HepG2 (cell line): ENCODE measurements at regions not wholly inside any gene's neighbourhood (a gene's known extent, or its start where the extent isn't known, plus 50 kb on each side); places are given as distances from the start of the nearest gene placed in this dataset.

Experiments used
- ATAC-seq: fragments of 200-7000 bp; cut with Tn5 transposase; 3 replicates; pipeline ENCODE4 v1.9.1; 2020; ENCODE audit warnings: mild to moderate bottlenecking, moderate library complexity
- BruUV-seq: library from RNA; stranded (reverse); fragments of 400-500 nt; replicated peaks from 2 replicates; lab custom pipeline; 2021; lab: Mats Ljungman, UMichigan
- CTCF ChIA-PET: fragments of 300-600 bp; formaldehyde crosslinking; extraction: SDS; loops from one replicate; lab custom pipeline; 2021; ENCODE audit warnings: low total read pairs, inconsistent platforms, low intra/inter-chr PET ratio; lab: Yijun Ruan, JAX
- POLR2A ChIA-PET: fragments of 350-600 bp; sonication (Branson Sonifier 250); formaldehyde crosslinking; loops from one replicate; lab custom pipeline; 2020; ENCODE audit warnings: antibody characterized with exemption, inconsistent platforms; lab: Yijun Ruan, JAX
- DNase-seq: peaks from one replicate; pipeline ENCODE4 v3.0.0-alpha.2; 2015; ENCODE audit warnings: low spot score
- FAIRE-seq: peaks from 3 replicates; lab custom pipeline; 2011; peaks lifted over from hg19 to GRCh38; lab: Jason Lieb, UNC
- H2AFZ ChIP-seq: one replicate; pipeline ENCODE4 v1.6.1; 2011; ENCODE audit warnings: low read length, inconsistent platforms
- H3K27ac ChIP-seq: fragments of 300-600 bp; 3 replicates; pipeline ENCODE4 v1.8.0; 2011; ENCODE audit warnings: mixed run types, mild to moderate bottlenecking, mixed read lengths, low read length, inconsistent platforms; ENCODE audit not compliant: insufficient read depth; ENCODE audit errors: extremely low read length
- H3K27me3 ChIP-seq, 2 experiments: fragments of 200-600 bp in 1 of 2; 2 replicates in 1 of 2; 3 replicates in 1 of 2; pipeline versions ENCODE4 v1.6.0 to v1.8.0; 2011; ENCODE audit warnings: low read length in 2 of 2, mild to moderate bottlenecking in 2 of 2, moderate library complexity in 2 of 2, inconsistent platforms in 1 of 2; ENCODE audit not compliant: insufficient read depth in 2 of 2, control insufficient read depth in 1 of 2
- H3K36me3 ChIP-seq, 2 experiments: fragments of 200-600 bp in 1 of 2; replicated peaks in 1 of 2; 2 replicates in 1 of 2; 3 replicates in 1 of 2; pipeline versions ENCODE4 v1.5.1 to v1.8.0; 2011; ENCODE audit warnings: low read length in 2 of 2, inconsistent platforms in 1 of 2; ENCODE audit not compliant: insufficient read depth in 2 of 2, control insufficient read depth in 1 of 2
- H3K4me1 ChIP-seq: 2 replicates; pipeline ENCODE4 v1.5.1; 2012; ENCODE audit warnings: low read length, inconsistent platforms; ENCODE audit not compliant: insufficient read depth
- H3K4me2 ChIP-seq: 2 replicates; pipeline ENCODE4 v1.6.0; 2011; ENCODE audit warnings: low read depth, low read length, inconsistent platforms
- H3K4me3 ChIP-seq, 3 experiments: fragments of 200-600 bp in 1 of 3; sonication (generic), shearing (Covaris generic) in 1 of 3; replicated peaks in 1 of 3; 2 replicates each; pipeline ENCODE4 v1.5.1; 2011 to 2016; ENCODE audit warnings: low read length in 3 of 3, inconsistent platforms in 2 of 3, low read depth in 2 of 3, mild to moderate bottlenecking in 2 of 3, control low read depth in 1 of 3, mixed read lengths in 1 of 3; ENCODE audit not compliant: insufficient read depth in 1 of 3
- H3K79me2 ChIP-seq: one replicate; pipeline ENCODE4 v1.6.1; 2011; ENCODE audit warnings: low read length, inconsistent platforms; ENCODE audit not compliant: insufficient read depth
- H3K9ac ChIP-seq: 2 replicates; pipeline ENCODE4 v1.6.0; 2011; ENCODE audit warnings: mild to moderate bottlenecking, low read depth, low read length, inconsistent platforms; ENCODE audit not compliant: insufficient read depth
- H3K9me3 ChIP-seq: 2 replicates; pipeline ENCODE4 v1.5.1; 2012; ENCODE audit warnings: mild to moderate bottlenecking, low read length
- H4K20me1 ChIP-seq: 2 replicates; pipeline ENCODE4 v1.6.0; 2011; ENCODE audit warnings: inconsistent platforms, mild to moderate bottlenecking, low read length, moderate library complexity; ENCODE audit not compliant: insufficient read depth
- ATF7 ChIP-seq, 2 experiments: fragments of 450-650 bp in 1 of 2; sonication (generic) in 1 of 2; formaldehyde crosslinking in 1 of 2; IDR thresholded peaks; 2 replicates each; pipeline versions ENCODE4 v1.4.0 to v1.6.1; 2016 to 2020; ENCODE audit warnings: antibody characterized with exemption in 1 of 2, mild to moderate bottlenecking in 1 of 2, missing genetic modification reagents in 1 of 2
- CENPT ChIP-seq: sonication (generic); formaldehyde crosslinking; IDR thresholded peaks from 2 replicates; pipeline ENCODE4 v1.8.0; 2022; ENCODE audit warnings: low read depth, mild to moderate bottlenecking, moderate library complexity, missing genetic modification reagents
- IKZF4 ChIP-seq: sonication (generic); formaldehyde crosslinking; IDR thresholded peaks from 2 replicates; pipeline ENCODE4 v1.5.1; 2020; ENCODE audit warnings: borderline replicate concordance, mild to moderate bottlenecking, low read depth, missing genetic modification reagents; ENCODE audit errors: not compliant biosample characterization
- ISX ChIP-seq: sonication (generic); formaldehyde crosslinking; conservative IDR thresholded peaks from 2 replicates; pipeline ENCODE4 v1.5.0; 2020; ENCODE audit warnings: missing genetic modification reagents
- MAF1 ChIP-seq: sonication (generic); formaldehyde crosslinking; IDR thresholded peaks from 2 replicates; pipeline ENCODE4 v1.5.0; 2020; ENCODE audit warnings: missing genetic modification reagents, borderline replicate concordance
- MATR3 ChIP-seq: sonication (generic); formaldehyde crosslinking; IDR thresholded peaks from 2 replicates; pipeline ENCODE4 v1.4.0; 2020; ENCODE audit warnings: missing genetic modification reagents
- PCBP2 ChIP-seq: fragments of 200-400 bp; formaldehyde crosslinking; optimal IDR thresholded peaks from 2 replicates; pipeline ENCODE3; 2018; ENCODE audit warnings: low read length, low read depth; ENCODE audit not compliant: poor library complexity, severe bottlenecking
- PLSCR1 ChIP-seq: sonication (generic); formaldehyde crosslinking; IDR thresholded peaks from 2 replicates; pipeline ENCODE4 v1.5.0; 2020; ENCODE audit warnings: missing genetic modification reagents, mild to moderate bottlenecking, borderline replicate concordance
- SALL2 ChIP-seq: sonication (generic); formaldehyde crosslinking; IDR thresholded peaks from 2 replicates; pipeline ENCODE4 v1.8.1; 2023; ENCODE audit warnings: mild to moderate bottlenecking, missing genetic modification reagents, inconsistent platforms
- TGIF2 ChIP-seq: IDR thresholded peaks from 2 replicates; pipeline ENCODE4 v1.6.1; 2016; ENCODE audit warnings: control low read depth, missing compliant biosample characterization
- TRIM24 ChIP-seq: sonication (generic); formaldehyde crosslinking; IDR thresholded peaks from 2 replicates; pipeline ENCODE4 v1.8.0; 2022; ENCODE audit warnings: mild to moderate bottlenecking, missing genetic modification reagents
- XRCC5 ChIP-seq: fragments of 200-400 bp; formaldehyde crosslinking; optimal IDR thresholded peaks from 2 replicates; pipeline ENCODE3; 2017; ENCODE audit warnings: mild to moderate bottlenecking, low read length
- ZNF10 ChIP-seq: sonication (generic); formaldehyde crosslinking; IDR thresholded peaks from 2 replicates; pipeline ENCODE4 v1.4.0; 2020; ENCODE audit warnings: mild to moderate bottlenecking, low read depth, missing genetic modification reagents, borderline replicate concordance
- ZNF143 ChIP-seq: sonication (generic); formaldehyde crosslinking; IDR thresholded peaks from 2 replicates; pipeline ENCODE4 v1.4.0; 2020; ENCODE audit warnings: missing genetic modification reagents
- ZNF260 ChIP-seq: sonication (generic); formaldehyde crosslinking; IDR thresholded peaks from 2 replicates; pipeline ENCODE4 v1.4.0; 2020; ENCODE audit warnings: missing genetic modification reagents, low read depth, mild to moderate bottlenecking, borderline replicate concordance
- ZNF329 ChIP-seq: sonication (generic); formaldehyde crosslinking; IDR thresholded peaks from 2 replicates; pipeline ENCODE4 v1.9.0; 2021; ENCODE audit warnings: low read depth, mild to moderate bottlenecking, missing genetic modification reagents
- ZNF510 ChIP-seq: sonication (generic); formaldehyde crosslinking; IDR thresholded peaks from 2 replicates; pipeline ENCODE4 v1.4.0; 2020; ENCODE audit warnings: low read depth, mild to moderate bottlenecking, missing genetic modification reagents
- WGBS: methylation state at CpG from one replicate; pipeline ENCODE4 v1.1.6; 2017; ENCODE audit warnings: low lambda C conversion rate; 5-methylcytosine and 5-hydroxymethylcytosine counted together
- in situ Hi-C: cut with HindIII; loops from 2 replicates; pipeline ENCODE4 v1.10.0; 2017; ENCODE audit warnings: low pct_unique_long_range_greater_than_20kb; ENCODE audit not compliant: extremely low pct_ligation_motif_present
- intact Hi-C: fragments of 100-400 bp; cut with micrococcal nuclease; formaldehyde crosslinking; loops from one replicate; pipeline ENCODE4 v1.10.0; 2022; ENCODE audit not compliant: unreplicated experiment
- TF ChIP-seq, protein P1 (sequence below): sonication (generic); formaldehyde crosslinking; IDR thresholded peaks from 2 replicates; pipeline ENCODE4 v1.5.0; 2020; ENCODE audit warnings: mild to moderate bottlenecking, missing genetic modification reagents, borderline replicate concordance

DNA sequence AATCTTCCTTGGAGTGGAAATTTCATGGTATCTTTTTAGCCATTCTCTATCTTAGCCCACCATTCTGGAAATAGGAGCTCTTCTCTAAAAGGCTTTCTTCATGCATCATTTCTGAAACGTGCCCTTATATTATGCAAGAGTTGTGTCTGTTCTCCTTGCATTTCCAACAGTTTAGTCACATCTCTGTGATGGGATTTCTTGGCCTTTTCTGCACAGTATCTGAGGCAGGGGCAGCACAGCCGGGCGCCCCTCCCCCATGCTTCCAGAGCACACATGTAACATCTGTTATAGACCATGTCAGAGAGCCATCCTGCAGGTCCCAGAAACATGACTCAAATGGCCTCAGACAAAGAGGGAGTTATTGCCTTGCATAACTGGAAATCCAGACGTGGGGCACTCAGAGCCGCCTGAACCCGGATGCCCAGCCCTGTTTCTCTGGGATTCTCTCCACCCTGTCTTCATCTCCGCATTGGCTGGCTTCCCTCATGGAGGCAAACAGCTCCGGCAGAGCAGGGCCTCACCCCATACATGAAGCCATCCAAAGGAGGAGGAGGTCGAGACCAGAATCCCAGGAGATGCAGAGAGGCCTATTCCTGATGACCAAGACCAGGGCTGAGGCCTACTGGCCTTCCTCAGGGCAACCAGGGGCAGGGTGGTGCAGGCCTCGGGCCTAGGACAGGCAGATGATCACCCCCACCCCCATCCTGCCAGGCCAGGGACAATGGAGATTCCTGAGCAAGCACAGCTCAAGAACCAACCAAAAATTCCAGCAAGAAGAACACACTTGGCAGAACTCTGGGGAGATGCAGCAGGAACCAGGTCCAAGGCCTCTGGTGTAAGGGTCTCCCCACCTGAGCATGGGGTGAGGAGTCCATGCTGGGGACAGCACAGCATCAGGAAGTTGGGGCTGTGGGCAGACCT, 61.3 kb downstream of the IGLL5 start (continued):
- no peak for TF ChIP-seq MATR3 (CRISPR knock-in tag)
- TF ChIP-seq ATF7 (IDR thresholded peaks at IDR 0.05) = no peak
- no peak for TF ChIP-seq ATF7 (CRISPR knock-in tag; IDR thresholded peaks at IDR 0.05)
- TF ChIP-seq PLSCR1 (CRISPR knock-in tag) = no peak
- TF ChIP-seq TRIM24 (CRISPR knock-in tag) = no peak
- no peak for TF ChIP-seq IKZF4 (CRISPR knock-in tag)

DNA sequence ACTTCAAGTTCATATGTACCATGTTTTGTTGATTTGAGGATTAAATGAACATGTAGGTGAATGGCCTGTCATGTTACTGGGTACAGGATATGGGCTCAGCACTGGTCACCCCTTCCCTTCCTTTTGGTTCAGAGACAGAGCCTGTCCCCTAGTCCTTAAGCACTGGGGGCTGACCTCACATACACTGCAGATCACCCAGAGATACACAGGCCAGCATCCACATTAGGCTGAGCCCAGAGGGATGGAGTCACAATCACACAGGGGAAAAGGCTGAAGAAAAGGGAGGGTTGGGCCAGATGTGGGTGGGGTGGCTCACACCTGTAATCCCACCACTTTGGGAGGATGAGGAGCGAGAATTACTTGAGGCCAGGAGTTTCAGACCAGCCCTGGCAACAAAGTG, 62.3 kb downstream of the IGLL5 start:
- DNase-seq = no peak
- in situ Hi-C loops (loop anchor here (25.0 kb wide), 2 partner anchors 337 to 437 kb away; no protein-coding TSS in a partner anchor), intact Hi-C loops (no loop called here)
- H3K4me2 ChIP-seq = no peak overlapping the region
- no peaks in the 10 kb centered on the region for H3K36me3 ChIP-seq
- WGBS = 0% methylated on average over 1 of the region's 1 CpG
- no peaks in the 10 kb centered on the region for H3K9me3 ChIP-seq
- FAIRE-seq = no peak
- no peak for ATAC-seq
- POLR2A ChIA-PET = no interaction called here
- H3K9ac ChIP-seq = no peak overlapping the region
- H4K20me1 ChIP-seq = no peaks in the 10 kb centered on the region
- CTCF ChIA-PET = no interaction called here
- no peak overlapping the region for H3K4me3 ChIP-seq
- H2AFZ ChIP-seq = no peak overlapping the region
- H3K79me2 ChIP-seq = no peaks in the 10 kb centered on the region
- peaks cover 3 to 47% of the 10 kb centered on the region in 2 experiments; a peak in 4 of 5 replicates for H3K27me3 ChIP-seq
- no peaks in the 10 kb centered on the region for H3K4me1 ChIP-seq
- no peak overlapping the region for H3K27ac ChIP-seq
- BruUV-seq = no TSS peak
- TF ChIP-seq, protein P1, sequence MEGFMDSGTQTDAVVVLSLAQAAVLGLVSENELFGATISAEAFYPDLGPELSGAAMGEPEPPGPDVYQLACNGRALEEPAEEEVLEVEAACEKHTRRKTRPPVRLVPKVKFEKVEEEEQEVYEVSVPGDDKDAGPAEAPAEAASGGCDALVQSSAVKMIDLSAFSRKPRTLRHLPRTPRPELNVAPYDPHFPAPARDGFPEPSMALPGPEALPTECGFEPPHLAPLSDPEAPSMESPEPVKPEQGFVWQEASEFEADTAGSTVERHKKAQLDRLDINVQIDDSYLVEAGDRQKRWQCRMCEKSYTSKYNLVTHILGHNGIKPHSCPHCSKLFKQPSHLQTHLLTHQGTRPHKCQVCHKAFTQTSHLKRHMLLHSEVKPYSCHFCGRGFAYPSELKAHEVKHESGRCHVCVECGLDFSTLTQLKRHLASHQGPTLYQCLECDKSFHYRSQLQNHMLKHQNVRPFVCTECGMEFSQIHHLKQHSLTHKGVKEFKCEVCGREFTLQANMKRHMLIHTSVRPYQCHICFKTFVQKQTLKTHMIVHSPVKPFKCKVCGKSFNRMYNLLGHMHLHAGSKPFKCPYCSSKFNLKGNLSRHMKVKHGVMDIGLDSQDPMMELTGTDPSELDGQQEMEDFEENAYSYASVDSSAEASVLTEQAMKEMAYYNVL (CRISPR knock-in tag) = no peak
- TF ChIP-seq PCBP2 = no peak
- no peak for TF ChIP-seq XRCC5
- TF ChIP-seq SALL2 (CRISPR knock-in tag) = no peak
- no peak for TF ChIP-seq MAF1
- TF ChIP-seq ZNF143 (CRISPR knock-in tag) = no peak
- TF ChIP-seq TGIF2 = no peak
- no peak for TF ChIP-seq ISX (CRISPR knock-in tag)
- no peak for TF ChIP-seq ZNF260 (CRISPR knock-in tag)
- TF ChIP-seq ZNF10 = no peak
- TF ChIP-seq CENPT (CRISPR knock-in tag) = no peak
- no peak for TF ChIP-seq ZNF329 (CRISPR knock-in tag)
- no peak for TF ChIP-seq ZNF510 (CRISPR knock-in tag)
